ENCODE measurements at regions not wholly inside any gene's neighbourhood (a gene's known extent, or its start where the extent isn't known, plus 50 kb on each side); places are given as distances from the start of the nearest gene placed in this dataset.

DNA sequence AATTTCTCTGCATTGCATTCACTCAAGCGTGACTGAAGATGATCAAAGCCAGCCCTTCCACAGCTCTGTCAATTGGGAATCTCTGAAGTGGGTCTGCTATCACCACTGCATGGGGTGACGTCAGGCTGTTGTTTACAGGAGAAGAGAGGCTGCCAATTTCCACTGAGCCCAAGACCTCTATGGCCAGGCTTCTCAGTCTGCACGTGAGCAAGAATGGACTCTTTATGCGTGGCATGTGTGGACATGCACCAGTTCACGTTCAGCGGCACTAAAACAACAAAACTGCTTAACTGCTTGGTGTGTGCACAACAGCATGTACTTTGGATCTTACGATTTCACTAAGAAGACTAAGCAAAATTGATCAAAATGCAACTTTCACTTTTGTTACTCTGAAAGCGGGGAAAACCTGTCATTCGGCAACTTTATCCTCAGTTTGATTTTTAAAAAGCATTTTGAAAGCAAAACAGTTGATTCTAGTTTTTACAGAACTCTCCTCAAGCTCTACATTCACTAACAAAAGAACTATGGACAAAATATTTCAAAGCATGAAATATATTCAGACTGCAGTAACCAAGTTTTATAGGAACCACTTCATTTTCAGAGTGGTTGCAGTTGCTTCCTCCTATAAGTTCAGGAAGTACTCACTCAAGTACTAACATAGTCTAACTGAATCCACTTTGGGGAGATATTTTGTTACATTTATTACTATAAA lies 77.0 kb upstream of the SERTAD2 start (continued):
- TF ChIP-seq, protein P1, sequence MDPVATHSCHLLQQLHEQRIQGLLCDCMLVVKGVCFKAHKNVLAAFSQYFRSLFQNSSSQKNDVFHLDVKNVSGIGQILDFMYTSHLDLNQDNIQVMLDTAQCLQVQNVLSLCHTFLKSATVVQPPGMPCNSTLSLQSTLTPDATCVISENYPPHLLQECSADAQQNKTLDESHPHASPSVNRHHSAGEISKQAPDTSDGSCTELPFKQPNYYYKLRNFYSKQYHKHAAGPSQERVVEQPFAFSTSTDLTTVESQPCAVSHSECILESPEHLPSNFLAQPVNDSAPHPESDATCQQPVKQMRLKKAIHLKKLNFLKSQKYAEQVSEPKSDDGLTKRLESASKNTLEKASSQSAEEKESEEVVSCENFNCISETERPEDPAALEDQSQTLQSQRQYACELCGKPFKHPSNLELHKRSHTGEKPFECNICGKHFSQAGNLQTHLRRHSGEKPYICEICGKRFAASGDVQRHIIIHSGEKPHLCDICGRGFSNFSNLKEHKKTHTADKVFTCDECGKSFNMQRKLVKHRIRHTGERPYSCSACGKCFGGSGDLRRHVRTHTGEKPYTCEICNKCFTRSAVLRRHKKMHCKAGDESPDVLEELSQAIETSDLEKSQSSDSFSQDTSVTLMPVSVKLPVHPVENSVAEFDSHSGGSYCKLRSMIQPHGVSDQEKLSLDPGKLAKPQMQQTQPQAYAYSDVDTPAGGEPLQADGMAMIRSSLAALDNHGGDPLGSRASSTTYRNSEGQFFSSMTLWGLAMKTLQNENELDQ (CRISPR knock-in tag; IDR thresholded peaks at IDR 0.05; ENCODE audit: borderline replicate concordance): no peak
- peak; percentile 62; the same call in 1 of the 2 replicates for TF ChIP-seq TFAP4 (IDR thresholded peaks at IDR 0.05; ENCODE audit: borderline replicate concordance, low read depth)
- peak; percentile 77; the same call in 1 of the 2 replicates for TF ChIP-seq ZHX2 (IDR thresholded peaks at IDR 0.05; ENCODE audit: low read depth)
- TF ChIP-seq ZHX2 (CRISPR knock-in tag; IDR thresholded peaks at IDR 0.05; ENCODE audit: borderline replicate concordance): no peak
- TF ChIP-seq ZNF441 (CRISPR knock-in tag; IDR thresholded peaks at IDR 0.05; ENCODE audit: borderline replicate concordance): no peak
- TF ChIP-seq, protein P2, sequence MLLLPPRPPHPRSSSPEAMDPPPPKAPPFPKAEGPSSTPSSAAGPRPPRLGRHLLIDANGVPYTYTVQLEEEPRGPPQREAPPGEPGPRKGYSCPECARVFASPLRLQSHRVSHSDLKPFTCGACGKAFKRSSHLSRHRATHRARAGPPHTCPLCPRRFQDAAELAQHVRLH (CRISPR knock-in tag; IDR thresholded peaks at IDR 0.05; ENCODE audit: borderline replicate concordance, low read depth): peak; percentile 80; the same call in 1 of the 2 replicates
- TF ChIP-seq TMF1 (CRISPR knock-in tag; IDR thresholded peaks at IDR 0.05; ENCODE audit: low read depth): 0 out of 2 replicates have a peak, but pooled peaks have one; percentile 45
- no peak for TF ChIP-seq ZNF235 (CRISPR knock-in tag; IDR thresholded peaks at IDR 0.05; ENCODE audit: borderline replicate concordance)
- no peak for TF ChIP-seq HOXA7 (CRISPR knock-in tag; IDR thresholded peaks at IDR 0.05)
- TF ChIP-seq ZNF354B (CRISPR knock-in tag; IDR thresholded peaks at IDR 0.05): no peak
- TF ChIP-seq BORCS8-MEF2B (CRISPR knock-in tag; IDR thresholded peaks at IDR 0.05): peak; percentile 91
- TF ChIP-seq ZNF10 (CRISPR knock-in tag; IDR thresholded peaks at IDR 0.05; ENCODE audit: borderline replicate concordance, low read depth): no peak
- peak; percentile 72; the same call in 1 of the 2 replicates for TF ChIP-seq PRMT3 (CRISPR knock-in tag; IDR thresholded peaks at IDR 0.05; ENCODE audit: borderline replicate concordance, low read depth)

Data from HepG2 (cell line).